ENCODE measurements at regions not wholly inside any gene's neighbourhood (a gene's known extent, or its start where the extent isn't known, plus 50 kb on each side); places are given as distances from the start of the nearest gene placed in this dataset.
"Not testable (repeated sequence)": the region's sequence is repeated elsewhere in the genome, so short reads cannot be mapped to it uniquely, and the experiment has no call there.

DNA sequence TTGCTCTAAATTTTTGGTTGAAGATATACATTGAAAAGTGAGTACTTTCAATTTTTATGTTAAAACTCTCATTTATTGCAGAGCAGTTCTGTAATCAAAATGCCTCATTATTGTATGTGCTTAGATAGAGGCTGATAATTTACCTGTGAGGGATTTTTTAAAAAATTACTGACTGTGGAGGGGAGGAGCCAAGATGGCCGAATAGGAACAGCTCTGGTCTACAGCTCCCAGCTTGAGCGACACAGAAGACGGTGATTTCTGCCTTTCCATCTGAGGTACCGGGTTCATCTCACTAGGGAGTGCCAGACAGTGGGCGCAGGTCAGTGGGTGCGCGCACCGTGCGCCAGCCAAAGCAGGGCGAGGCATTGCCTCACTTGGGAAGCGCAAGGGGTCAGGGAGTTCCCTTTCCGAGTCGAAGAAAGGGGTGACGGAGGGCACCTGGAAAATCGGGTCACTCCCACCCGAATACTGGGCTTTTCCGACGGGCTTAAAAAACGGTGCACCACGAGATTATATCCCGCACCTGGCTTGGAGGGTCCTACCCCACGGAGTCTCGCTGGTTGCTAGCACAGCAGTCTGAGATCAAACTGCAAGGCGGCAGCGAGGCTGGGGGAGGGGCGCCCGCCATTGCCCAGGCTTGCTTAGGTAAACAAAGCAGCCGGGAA is 89.4 kb downstream of the DDX11 start:
- DNase-seq (ENCODE audit: low read depth), result not testable (repeated sequence)

DNA sequence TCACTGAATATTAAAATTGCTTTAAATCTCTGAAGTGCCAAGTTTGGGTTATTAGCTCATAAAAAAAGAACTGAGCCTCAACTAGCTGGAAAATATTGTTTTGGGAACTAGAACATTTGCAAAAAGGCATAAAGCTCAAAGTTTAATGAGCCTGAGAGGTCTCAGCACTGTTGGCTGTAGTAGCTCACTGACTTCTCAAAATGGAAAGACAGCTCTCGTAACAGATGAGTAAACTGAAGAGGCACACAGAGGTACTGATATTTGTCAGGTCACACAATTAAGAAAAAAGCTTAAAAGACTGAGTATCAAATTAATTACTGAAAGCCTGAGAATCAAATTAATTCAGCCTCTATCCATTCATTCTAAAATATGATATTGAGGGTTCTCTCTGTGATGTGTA is 100.6 kb downstream of the DDX11 start:
- DNase-seq (ENCODE audit: low read depth), result not testable (repeated sequence)

DNA sequence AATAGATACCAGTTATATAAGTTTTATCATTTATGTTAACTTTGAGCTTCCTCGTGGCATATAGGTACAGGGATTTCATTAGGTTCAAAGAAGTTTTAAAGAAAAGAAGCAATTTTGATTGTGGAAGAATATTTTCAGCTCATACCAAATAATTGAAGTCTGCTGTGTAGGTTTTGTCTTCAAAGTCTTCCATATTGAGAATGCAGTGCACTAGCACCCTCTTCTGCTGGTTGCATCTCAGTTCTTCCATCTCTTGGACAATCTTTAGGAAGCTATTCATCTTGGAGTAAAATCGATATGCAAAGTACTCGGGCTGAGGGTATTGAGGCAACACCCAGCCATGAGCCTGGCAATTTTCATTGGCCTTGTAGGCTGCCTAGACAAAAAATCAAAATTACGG is 103.9 kb downstream of the DDX11 start:
- DNase-seq (ENCODE audit: low read depth), result not testable (repeated sequence)

DNA sequence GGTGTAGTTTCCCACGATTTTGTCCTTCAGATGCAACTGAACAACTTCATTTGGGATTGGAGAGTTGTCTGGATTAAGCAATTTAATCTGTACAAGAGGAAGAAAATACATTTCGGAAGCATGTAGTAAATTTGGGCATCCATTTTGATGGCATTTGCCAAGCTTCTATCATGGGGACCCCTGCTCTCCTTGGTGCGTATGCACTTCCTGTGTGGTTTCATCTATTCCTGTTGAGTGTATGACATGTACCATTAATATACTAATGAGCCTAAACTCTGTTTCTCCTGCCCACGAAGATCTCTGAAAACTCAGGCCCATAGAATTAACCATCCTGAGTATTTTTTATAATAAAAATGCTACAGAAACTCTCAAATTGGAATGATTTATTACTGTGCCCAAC is 105.2 kb downstream of the DDX11 start:
- not testable (repeated sequence) for DNase-seq (ENCODE audit: low read depth)

DNA sequence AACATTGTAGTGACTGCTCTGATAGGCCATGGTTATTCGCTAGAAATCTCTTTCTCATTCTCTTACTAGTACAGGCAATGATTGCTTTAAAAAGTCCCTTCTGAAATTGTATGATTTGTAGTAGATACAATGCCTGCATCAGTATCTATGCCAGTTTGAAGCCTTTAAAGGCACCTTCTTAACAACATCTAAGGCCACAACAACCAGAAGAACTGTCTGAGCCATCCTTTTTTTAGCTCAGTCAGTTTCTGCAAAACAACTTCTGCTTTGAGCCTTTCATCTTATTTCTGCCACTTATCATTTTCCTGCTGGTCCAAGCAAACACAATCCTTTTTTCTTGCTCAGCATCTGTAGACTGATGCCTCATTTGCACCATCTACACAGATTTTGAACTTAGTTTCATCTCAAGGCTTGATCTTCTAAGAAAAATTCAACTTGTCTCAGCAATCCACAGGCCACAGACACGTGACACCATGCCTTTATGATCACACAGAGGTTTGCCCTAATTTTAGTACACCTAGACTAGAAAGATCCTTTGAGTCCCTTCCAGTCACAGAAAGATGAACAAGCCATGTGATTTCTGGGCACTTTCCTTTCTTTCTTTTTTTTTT is 106.1 kb downstream of the DDX11 start:
- DNase-seq (ENCODE audit: low read depth), result not testable (repeated sequence)

DNA sequence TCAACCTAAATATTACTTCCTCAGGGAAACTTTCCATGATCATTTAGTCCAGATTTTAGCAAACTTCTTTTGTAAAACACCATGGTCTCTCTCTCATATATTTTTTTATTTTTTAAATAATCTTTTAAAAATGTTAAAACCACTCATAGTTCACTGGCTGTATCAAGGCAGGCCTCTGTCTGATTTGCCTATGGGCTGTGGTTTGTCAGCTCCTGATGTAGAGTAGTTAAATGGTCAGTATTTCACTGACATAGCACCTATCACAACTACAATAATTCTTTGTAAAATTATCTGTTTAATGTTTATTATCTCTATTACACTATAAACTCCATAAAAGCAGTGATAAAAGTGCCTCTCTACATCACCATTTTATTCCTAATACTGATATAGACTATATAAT is 108.9 kb downstream of the DDX11 start:
- DNase-seq (ENCODE audit: low read depth), result not testable (repeated sequence)

DNA sequence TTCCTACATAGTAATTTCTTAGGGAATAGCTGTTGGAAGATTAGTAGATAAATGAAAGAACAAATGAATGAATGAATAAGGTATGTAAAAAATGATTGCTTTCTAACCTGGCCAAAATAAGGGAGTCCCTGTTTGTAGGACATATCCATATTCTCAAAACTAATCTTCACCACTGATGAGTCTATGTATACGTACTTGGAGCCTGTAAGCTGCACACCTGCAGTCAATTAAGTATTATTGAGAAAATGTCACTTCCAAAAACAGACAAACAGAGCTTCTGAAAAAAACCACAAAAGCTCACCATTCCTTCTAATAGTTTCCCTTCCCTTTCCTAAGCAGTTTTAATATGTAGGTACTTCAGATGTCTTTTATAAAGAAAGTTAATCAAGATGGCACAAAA is 109.4 kb downstream of the DDX11 start:
- not testable (repeated sequence) for DNase-seq (ENCODE audit: low read depth)

DNA sequence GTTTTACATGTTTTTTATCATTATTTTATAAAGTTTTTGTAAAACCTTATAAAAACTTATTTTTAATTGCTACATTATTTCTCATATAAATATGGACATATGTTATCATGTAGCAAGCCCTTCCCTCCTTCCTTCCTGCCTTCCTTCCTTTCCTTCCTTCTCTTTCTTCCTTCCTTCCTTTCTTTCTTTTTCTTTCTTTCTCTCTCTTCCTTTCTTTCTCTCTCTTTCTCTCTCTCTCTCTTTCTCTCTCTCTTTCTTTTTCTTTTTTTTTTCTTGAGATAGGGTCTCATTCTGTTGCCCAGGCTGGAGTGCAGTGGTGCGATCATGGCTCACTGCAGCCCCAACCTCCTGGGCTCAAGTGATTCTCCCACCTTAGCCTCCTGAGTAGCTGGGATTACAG is 110.2 kb downstream of the DDX11 start:
- not testable (repeated sequence) for DNase-seq (ENCODE audit: low read depth)

DNA sequence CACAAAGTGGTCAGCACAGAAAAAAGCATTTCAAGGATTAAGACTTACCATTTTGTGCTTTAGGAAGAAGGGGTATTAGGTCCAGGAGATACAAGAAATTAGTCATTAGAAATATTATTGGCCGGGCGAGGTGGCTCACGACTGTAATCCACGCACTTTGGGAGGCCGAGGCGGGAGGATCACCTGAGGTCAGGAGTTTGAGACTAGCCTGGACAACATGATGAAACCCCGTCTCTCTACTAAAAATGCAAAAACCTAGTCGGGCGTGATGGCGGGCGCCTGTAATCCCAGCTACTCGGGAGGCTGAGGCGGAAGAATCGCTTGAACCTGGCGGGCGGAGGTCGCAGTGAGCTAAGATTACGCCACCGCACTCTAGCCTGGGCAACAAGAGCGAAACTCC is 111.0 kb downstream of the DDX11 start:
- DNase-seq (ENCODE audit: low read depth), result not testable (repeated sequence)

DNA sequence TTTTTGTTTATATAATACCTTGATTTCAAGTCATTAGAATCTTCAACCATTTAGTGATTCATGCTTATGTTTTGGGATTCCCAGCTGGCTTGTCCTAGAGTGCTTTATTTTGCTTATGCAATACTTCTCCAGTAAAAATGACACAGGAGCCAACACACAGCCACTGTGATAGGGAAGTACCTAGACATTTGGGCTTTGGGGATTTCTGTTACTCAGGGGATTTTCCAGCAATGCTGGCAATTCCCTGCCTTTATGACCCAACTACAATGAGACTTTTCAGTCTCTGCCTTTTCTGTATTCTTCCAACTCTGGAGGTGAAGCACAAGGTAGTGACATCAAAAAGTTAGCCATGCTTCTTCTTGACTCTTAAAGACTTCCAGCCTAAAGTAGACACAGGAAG is 119.0 kb downstream of the DDX11 start:
- not testable (repeated sequence) for DNase-seq (ENCODE audit: low read depth)

DNA sequence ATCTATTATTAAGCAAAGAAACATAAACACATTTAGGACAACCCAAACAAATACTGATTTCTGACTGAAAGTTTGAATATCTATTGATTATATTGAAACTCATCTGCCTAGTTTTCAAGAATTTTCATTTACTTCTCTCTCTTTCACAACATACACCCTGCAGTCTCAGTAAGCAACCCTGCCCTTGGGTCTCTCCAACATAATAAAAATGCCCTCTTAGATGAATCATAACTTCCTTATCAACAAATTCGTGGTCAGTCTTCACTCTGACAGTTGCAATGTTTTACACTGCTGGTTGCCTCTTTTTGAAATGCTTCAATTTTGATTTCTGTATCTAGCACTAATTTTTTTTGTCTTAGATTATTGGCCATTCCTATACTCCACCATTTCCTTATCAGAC is 122.0 kb downstream of the DDX11 start:
- not testable (repeated sequence) for DNase-seq (ENCODE audit: low read depth)

DNA sequence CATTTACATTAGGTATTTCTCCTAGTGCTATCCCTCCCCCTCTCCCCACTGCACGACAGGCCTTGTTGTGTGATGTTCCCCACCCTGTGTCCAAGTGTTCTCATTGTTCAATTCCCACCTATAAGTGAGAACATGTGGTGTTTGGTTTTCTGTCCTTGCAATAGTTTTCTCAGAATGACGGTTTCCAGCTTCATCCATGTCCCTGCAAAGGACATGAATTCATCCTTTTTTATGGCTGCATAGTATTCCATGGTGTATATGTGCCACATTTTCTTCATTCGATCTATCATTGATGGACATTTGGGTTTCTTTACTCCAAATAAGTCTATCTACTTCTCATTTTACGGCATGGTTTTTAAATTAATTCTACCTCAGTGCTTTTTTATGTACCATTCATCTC is 125.8 kb downstream of the DDX11 start:
- DNase-seq (ENCODE audit: low read depth), result not testable (repeated sequence)

DNA sequence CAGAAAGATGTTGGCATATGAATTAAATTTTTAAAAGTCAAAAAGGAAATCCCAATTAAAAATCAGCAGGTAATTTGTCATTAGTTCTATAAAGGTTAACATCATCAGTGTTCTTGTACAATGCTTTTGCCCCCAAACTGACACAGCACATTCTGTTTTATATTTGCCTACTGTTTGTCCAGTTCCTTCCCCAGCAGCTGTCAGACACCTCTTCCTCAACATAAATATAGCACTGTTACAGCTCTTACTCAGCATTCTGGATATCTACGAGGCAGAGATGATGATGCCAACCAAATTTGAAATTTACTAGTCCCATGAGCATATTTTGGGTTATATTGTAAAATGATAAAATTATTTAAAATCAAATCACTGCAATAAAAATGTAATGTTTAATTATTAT is 124.6 kb downstream of the SINHCAF start:
- no peak for DNase-seq (ENCODE audit: low read depth)

DNA sequence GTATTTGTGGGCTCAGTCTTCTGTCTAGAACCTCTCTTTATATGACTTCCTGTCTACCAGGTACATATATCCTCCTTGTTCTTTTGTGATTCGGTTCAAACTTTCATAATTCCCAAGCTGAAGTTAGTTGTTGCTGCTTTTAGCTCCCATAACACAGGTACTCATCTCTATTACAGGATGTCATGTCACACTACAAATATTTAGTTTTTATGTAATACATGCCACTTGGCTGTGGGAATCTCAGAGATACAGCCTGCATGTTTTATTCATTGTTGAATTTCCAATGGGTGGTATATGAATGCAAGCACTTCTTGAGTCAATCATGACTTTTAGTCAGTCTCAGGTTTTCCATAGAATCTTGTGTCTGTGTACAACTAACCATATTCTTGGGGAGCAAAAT is 122.7 kb downstream of the SINHCAF start:
- DNase-seq (ENCODE audit: low read depth), result no peak

DNA sequence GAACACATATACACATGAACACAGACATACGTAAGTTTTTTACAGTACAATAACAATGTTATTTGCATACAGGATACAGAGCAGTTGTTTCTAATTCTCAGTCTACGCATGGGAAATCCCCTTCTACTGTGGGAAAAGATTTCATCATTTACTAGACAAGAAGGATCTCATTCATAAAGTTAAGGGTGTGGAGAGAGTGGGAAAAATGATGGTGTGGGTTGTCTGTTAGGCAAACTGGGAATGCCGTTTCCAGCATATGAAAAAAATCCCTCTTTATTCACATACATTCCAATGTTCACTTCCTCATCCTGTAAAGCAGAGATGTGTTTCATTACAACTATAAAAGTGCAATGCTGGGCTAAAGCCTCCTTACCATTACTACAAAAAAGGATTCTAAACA is 120.9 kb downstream of the SINHCAF start:
- DNase-seq (ENCODE audit: low read depth), result peak; percentile 50

DNA sequence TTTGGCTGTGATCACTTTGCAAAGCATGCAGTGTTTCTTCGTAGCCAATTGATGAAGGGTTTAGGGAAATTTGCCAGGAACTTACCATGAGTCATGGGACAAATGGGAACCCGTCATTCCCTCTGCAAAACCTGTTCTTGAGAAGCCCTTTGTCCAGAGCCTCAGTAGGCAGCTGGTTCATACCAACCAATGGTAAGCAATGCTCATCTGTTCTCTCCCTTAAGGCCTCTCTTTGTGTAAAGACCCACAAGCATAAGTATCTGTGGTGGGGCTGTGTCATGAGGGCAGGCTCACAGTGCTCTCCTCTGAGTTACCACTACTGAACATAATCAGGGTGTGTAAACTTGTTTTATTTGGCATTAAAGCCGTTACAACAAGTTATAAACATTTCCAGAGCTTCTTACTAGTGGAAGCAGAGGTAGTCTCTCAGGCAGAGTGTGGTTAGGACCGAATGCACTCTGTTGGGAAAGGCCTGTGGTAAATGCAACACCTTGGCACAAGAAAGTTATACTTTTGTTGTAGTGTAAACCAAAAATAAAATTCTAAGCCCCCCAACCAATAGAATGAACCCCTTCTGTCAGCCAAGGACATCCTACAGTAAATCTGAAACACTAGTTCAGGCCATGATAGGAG is 119.8 kb downstream of the SINHCAF start:
- peak; percentile 43 for DNase-seq (ENCODE audit: low read depth)

DNA sequence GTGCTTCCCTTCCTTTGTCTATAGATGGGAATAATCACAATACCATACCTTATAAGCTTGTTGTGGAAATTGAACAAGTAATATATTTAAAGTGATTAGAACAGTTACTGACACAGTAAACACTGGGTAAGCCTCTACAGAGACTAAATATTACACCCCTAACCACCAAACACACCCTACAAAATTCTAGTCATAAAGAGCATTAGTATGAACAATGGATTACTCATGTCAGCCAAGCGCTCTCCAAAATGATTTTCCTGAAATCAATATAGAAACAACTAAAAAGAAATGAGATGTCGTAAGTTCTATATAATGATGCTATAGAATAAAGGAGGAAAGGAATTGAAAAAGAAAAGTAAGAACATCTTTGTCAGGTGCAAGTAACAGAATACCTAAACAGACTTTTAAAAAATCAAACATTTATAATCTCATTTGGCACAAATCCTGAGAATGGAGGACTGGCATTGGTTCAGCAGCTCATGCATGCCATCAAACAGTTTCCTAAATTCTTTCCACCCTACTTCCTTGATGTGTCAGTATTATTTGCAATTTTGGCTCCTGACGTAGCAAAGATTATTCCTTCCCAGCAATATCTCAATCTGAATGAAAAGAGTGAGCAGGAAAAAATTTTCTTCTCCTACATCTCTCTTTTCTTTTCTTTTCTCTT is 118.0 kb downstream of the SINHCAF start:
- DNase-seq (ENCODE audit: low read depth), result no peak

DNA sequence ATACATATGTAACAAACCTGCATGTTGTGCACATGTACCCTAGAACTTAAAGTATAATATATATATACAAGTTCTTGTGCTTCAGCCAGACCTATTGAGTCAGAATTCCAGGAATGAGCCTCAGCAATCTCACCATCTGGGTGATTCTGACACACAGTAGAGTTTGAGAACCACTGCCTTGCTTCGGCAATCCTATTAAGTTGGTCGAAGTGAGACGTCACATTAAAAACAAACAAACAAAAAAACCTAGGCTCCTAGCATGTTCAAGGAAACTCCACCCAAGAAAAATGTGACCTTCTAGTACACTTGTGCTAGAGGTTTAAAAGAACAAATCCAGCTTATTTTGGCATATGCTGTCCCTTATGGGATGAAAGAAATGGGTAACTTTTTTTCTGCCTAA is 115.8 kb downstream of the SINHCAF start:
- DNase-seq (ENCODE audit: low read depth), result no peak

DNA sequence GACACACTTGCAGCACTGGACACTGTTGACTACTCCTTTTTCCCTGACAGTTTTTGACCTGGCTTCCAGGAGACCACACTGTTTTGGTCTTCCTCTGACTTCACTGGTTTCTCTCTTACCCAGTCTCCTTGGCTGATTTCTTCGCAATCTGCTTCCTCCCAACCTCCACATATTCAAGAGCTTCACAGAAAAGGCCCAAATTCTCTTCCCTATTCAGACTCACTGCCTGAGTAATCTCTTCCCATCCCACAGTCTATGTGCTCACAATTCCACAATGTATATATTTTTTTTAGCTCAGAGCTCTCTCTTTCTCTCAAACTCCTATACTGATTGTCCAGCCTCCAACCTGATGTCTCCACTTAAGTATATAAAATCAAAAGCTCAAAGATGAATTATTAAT is 115.4 kb downstream of the SINHCAF start:
- DNase-seq (ENCODE audit: low read depth), result no peak

DNA sequence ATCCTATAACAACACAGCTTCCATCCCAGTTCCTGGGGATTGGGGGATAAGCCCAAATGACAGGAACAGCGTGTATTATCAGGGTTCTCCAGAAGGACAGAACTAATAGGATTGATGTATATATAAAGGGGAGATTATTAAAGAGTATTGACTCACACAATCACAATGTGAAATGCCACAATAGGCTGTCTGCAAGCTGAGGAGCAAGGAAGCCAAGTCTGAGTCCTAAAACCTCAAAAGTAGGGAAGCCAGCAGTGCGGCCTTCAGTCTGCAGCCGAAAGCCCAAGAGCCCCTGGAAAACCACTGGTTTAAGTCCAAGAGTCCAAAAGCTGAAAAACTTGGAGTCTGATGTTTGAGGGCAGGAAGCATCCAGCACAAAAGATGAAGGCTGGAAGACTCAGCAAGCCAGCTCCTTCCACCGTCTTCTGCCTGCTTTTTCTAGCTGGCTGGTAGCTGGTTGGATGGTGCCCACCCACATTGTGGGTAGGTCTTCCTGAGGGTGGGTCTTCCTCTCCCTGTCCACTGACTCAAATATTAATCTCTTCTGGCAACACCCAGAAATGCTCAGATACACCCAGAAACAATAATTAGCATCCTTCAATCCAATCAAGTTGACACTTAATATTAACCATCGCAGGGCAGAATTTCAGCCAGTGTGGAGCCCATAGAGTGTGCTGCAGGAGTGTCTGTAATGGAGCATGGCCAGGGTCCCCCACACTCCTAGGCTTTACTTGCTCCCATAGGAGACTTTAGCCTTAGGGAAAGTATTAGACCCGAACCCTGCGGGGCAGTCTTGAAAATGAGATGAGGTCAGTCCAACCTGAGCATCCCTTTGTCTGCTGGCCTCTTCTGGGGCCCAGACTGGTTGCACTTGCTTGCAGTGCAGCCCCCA is 111.1 kb downstream of the SINHCAF start:
- DNase-seq (ENCODE audit: low read depth), result no peak

DNA sequence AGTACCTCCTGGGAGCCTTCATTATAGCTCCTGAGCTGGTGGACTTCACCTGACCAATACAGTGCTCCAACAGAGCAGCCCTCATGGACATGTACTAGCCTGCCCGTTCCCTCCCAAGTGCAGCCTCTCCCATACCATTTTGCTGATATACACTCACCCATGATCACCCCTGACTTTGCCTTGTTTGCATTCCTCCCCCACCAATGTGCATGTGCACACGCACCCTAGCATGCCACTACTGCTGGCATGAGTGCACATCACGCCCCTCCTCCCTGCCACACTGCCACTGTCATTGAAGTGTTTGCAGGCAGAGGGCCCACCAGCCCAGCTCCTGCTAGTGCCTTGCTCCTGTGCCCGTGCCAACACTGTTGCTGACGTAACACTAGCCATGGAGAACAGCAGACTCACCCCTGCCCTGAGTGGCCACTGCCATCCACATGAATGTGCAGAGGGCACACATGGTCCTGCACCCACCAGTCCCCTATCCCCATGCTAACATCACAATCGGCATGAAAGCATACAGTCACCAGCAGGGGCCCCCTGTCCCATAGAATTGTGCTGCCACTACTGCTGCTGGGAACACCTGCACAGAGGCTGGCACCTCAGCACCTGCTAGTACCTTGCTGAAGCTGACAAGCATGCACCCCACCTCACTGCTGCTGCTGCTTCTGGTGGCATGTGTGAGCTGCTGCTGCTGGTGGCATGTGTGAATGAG is 110.3 kb downstream of the SINHCAF start:
- no peak for DNase-seq (ENCODE audit: low read depth)

All from EH (cell line).